ENCODE measurements at regions not wholly inside any gene's neighbourhood (a gene's known extent, or its start where the extent isn't known, plus 50 kb on each side); places are given as distances from the start of the nearest gene placed in this dataset.

DNA sequence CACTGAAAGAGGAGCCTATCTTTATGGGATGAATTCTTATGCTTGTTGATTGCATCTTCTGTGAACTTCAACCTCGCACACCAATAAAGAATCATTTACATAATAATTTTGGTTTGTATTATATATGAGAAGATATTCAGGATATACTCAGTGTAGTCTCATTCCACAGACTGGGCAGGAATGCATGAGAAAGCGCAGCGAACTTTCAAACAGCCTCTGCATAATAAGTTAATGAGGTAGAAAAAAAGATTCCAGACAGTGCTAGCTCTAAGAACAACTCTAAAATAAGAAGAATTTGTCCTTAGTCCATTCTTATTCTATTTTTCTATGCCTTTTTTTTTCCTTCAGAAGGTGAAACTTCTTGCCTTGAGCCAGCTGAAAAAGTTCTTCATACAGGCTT lies 224.3 kb upstream of the CTSO start:
- no peak for DNase-seq (ENCODE audit: low read depth)
- no peak overlapping the region for H3K4me3 ChIP-seq (ENCODE audit: low read depth, low read length)
- TF ChIP-seq CTCF (IDR thresholded peaks at IDR 0.05; ENCODE audit: insufficient read depth, low read length) = no peak

- DNase-seq (ENCODE audit: low read depth) = no peak
- TF ChIP-seq CTCF (IDR thresholded peaks at IDR 0.05; ENCODE audit: insufficient read depth, low read length) = no peak
These were observed 223.2 kb upstream of the CTSO start for GRCh38 chr4:156176896-156177295.

DNA sequence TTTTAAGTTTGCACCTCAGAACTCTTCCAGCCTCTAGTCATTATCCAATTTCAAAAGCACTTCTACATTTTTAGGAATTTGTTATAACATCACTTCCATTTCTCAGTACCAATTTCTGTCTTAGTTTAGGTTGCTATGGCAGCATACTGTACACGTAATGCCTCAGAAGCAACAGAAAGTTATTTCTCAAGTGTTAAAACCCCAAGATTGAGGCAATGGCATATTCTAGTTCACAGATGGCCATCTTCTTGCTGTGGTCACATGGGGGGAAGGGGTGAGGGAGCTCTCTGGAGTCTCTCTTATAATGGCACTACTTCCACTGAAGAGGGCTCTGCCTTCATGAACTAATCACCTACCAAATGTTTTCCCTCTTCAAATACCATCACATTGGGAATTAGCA lies 220.3 kb upstream of the CTSO start:
- DNase-seq (ENCODE audit: low read depth) = no peak
- no peak for TF ChIP-seq CTCF (IDR thresholded peaks at IDR 0.05; ENCODE audit: insufficient read depth, low read length)
- no peak overlapping the region for H3K4me3 ChIP-seq (ENCODE audit: low read depth, low read length)

More at GRCh38 chr4:156176896-156177295, 223.2 kb upstream of the CTSO start:
- H3K4me3 ChIP-seq (ENCODE audit: low read depth, low read length) = no peak overlapping the region

GRCh38 chr4:156173486-156173885 lies 219.8 kb upstream of the CTSO start:
- no peak for DNase-seq (ENCODE audit: low read depth)
- no peak for TF ChIP-seq CTCF (IDR thresholded peaks at IDR 0.05; ENCODE audit: insufficient read depth, low read length)
- H3K4me3 ChIP-seq (ENCODE audit: low read depth, low read length) = no peak overlapping the region

GRCh38 chr4:156169861-156170260 lies 216.2 kb upstream of the CTSO start:
- DNase-seq (ENCODE audit: low read depth) = peak; percentile 6
- TF ChIP-seq CTCF (IDR thresholded peaks at IDR 0.05; ENCODE audit: insufficient read depth, low read length) = no peak
- no peak overlapping the region for H3K4me3 ChIP-seq (ENCODE audit: low read depth, low read length)

DNA sequence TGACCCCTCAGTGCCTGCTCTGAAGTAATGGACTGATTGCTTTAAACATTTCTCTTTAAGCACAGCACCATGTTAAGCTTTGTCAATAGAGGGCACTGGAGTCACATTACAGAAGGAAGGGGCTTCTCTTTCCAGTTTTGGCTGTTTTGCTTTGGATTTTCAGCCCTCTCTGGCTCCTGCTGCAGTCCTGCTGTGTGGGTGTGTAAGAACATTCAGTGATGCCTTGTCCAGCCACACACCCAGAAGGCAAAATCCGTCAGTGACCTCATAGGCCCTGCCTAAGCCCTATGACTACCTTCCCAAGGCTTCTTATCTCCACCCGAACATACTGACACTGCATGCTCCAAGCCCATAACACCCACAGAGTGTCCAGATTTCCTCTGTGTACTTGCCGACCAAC lies 215.3 kb upstream of the CTSO start:
- peak; percentile 94 for DNase-seq (ENCODE audit: low read depth)
- TF ChIP-seq CTCF (IDR thresholded peaks at IDR 0.05; ENCODE audit: insufficient read depth, low read length) = peak; percentile 76
- H3K4me3 ChIP-seq (ENCODE audit: low read depth, low read length) = no peak overlapping the region

DNA sequence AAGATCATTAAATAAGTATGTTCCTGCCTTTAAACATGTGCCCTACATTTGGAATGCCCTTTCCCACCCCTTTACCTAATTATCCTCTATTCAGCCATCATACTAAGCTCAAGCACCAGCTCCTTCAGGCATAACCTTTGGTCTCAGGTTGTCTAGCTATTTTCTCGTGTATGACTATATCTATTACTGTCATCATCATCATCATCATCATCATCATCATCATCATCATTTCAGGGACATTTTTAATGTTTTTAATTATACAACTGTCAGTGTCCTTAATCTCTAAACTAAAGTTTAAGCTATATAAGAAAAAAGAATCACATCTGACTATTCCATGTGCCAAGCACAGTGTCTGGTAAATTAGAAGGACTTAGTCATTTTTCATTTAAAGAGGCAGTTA lies 214.6 kb upstream of the CTSO start:
- no peak overlapping the region for H3K4me3 ChIP-seq (ENCODE audit: low read depth, low read length)
- no peak for DNase-seq (ENCODE audit: low read depth)
- no peak for TF ChIP-seq CTCF (IDR thresholded peaks at IDR 0.05; ENCODE audit: insufficient read depth, low read length)
